NCI-H1436 treated with DMSO at 0.1 percent for 48 hours (cell line): ENCODE measurements at regions not wholly inside any gene's neighbourhood (a gene's known extent, or its start where the extent isn't known, plus 50 kb on each side); places are given as distances from the start of the nearest gene placed in this dataset.

Source experiments
- DNase-seq: peaks from one replicate; lab custom pipeline; 2025; lab: John Stamatoyannopoulos, UW

DNA sequence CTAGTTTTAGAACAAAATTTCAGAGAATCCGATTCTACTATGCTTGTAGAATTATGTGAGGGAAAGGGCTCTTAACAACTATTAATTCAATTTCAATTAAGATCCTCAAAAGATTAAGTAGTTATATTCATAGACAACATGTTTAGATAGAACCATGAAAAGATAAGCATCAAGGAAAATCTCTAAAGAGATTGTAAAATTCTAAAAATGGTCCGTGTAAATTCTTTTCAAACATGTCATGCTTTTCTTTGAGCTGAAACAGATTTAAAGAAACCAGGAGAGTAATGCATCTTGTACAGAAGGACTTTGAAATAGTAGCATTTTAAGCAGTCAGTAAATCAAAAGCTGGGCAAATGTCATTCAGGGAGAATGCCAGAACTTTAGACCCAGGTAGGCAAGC, 1080.6 kb upstream of the B3GALT2 start:
- no peak for DNase-seq

DNA sequence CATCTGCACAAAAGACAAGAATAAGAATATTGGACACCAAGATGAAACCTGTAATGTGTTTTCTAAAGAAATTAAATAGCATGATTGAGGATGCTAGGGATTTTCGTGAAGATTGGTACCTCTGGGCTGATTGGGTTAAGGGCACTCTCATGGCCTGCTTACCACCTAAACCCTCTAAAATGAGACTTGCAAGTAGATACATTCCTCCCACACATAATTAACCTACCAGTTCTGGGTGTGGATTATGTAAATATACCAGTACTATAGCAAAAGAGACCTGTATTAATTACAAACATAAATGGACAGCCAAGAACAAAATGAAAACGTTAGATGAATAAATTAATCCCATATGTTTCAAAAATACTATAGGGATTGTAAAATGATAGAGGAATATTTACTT, 1069.6 kb upstream of the B3GALT2 start:
- no peak for DNase-seq

DNA sequence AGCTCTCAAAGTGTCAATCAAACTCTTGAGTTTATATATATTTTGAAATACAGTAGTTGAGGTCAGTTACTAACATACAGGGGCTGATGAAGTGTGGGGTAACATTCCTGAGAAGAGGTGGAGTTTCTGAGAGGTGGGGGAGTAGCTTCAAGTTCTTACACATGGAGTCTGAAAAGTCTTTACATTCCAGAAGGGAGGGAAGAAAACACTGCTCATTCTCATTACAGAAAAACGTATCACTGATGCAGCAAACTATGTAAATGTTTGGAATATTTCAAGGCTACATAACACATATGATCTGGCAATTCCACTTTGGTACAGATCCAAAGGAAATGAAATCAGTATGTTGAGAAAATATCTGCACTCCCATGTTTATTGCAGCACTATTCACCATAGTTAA, 1065.8 kb upstream of the B3GALT2 start:
- no peak for DNase-seq

DNA sequence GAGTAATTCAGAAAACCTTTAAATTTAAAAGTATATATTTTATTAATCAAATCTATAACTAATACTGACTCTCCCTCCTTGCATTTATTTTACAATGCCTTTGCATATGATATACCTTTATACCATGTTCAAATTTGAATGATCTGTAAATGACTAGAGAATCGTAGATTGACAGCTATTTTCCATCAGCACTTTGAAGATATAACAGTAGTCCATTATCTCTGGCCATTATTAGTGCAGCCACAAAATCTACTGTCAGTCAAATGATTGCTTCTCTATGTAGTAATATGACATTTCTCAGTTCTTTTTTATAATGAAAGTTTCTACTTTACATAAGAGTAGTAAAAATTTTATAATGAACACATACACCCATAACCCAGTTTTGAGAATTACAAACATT, 1054.8 kb upstream of the B3GALT2 start:
- no peak for DNase-seq

GRCh38 chr1:194233069-194233468, 1046.7 kb upstream of the B3GALT2 start:
- DNase-seq: no peak

DNA sequence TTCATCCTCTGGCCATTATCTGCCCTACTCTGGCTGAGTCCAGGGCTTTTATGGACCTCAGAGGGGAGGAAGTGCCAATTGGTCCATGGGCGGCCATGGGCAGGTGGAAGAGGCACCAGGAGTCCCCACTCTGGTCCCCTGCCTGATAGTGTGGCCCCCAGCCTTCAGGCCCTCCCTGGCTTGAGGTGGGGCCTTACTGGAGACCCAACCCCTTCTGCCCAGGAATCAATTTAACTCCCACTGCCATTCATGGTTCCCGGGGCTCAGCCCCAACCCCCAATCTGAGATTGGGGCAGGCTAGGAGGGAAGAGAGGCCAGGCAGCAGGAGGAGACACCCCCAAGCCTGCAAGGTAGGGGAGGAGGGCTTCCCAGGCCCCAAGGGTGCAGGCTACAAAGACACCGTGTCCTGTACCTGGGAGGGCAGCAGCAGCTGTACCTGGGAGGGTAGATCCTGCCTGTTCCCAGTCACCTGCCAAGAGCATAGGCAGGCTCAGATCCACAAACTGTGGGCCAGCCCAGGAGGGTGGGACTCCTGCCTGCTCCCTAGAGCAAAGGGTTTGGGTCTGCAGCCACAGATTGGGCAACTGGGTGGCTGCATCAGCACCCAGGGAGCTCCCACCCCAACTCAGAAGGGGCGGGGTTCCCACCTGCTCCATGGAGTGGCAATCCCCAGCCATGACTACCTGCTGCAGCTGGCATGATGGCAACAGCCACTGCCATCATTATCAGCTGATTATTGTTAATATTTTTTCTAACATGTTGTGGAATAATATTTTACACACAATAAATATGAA, 1044.1 kb upstream of the B3GALT2 start:
- no peak for DNase-seq

DNA sequence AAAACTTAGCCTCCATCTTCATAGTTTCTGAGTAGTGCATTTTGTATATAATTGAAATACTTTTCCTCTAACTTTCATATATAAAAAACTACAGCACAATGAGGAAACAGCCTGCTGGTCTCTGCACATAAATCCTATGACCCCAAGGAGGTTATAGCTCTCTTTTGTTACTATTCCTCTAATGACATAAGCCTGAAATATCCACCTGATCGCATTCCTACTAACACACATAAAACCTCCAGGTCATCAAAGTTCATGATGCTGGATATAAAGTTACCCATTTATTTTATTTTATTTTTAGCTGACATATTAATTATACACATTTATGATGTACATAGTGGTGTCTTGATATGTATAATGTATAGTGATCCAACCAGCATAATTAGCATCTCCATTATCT, 1042.0 kb upstream of the B3GALT2 start:
- DNase-seq: no peak

DNA sequence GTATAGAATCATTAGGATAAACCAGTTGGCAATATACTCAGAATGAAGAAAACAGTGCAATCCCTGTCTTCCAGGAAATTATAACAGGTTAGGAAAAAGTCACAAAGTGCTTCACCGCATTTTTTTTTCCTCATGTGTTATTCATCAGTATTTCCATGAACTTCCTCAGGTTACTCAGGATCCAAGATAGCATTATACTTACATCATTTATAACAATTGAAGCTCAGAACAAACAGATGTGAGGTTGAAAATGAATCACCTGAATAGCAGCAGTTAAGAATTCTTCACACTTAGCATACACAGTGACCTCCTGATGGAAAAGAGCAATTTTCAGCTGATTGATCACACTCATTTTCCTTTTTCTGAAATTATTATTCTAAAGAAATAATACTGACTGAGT, 1040.7 kb upstream of the B3GALT2 start:
- no peak for DNase-seq

DNA sequence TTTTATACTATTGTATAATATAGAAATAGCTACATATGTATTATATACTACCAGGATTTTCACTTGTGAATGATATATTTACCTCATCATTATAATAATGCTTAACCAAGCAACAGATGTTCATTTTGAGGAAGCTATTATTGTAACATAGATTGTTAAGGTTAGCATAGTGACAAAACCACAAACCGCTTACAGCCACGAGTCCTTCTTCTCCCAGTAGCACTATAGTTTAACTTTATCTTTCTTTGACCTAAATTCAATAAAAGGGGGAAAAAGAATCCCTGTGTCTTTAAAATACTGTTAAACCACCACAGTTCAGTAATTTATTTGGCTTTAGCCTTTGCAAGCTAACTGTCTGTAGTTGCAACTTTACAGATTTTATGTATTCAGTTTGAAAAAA, 1039.4 kb upstream of the B3GALT2 start:
- no peak for DNase-seq

GRCh38 chr1:194223596-194223995, 1037.2 kb upstream of the B3GALT2 start:
- no peak for DNase-seq

DNA sequence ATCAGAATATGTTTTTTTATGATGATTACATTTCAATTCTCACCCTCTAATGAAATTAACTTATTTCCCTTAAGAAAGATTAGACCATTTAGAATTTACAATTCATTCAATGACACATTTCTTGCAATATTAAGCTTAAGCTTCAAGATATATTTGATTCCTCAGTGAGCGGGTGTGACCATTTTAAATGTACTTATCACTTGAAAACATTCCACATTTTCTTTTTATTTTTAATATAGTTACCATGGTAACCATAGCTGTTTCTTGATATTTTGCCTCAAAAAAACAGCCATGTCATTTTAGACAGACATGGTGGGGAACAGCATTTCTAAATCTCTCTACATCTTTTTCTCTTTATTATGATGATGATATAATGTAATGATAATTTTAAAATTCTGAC, 1029.0 kb upstream of the B3GALT2 start:
- DNase-seq: no peak

GRCh38 chr1:194214735-194215134, 1028.3 kb upstream of the B3GALT2 start:
- no peak for DNase-seq

GRCh38 chr1:194209920-194210319, 1023.5 kb upstream of the B3GALT2 start:
- DNase-seq: no peak

DNA sequence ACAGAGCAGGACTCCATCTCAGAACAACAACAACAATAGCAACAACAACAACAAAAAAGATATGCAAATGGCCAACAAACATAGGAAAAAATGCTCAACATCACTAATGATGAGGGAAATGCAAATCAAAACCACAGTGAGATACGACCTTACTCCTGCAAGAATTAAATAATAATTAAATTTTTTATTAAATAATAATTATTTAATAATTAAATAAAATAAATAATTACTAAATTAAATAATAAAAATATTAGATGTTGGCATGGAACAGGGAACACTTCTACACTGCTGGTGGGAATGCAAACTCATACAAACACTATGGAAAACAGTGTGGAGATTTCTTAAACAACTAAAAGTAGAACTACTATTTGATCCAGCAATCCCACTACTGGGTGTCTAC, 1022.3 kb upstream of the B3GALT2 start:
- DNase-seq: no peak

GRCh38 chr1:194196562-194196961, 1010.1 kb upstream of the B3GALT2 start:
- DNase-seq: no peak

DNA sequence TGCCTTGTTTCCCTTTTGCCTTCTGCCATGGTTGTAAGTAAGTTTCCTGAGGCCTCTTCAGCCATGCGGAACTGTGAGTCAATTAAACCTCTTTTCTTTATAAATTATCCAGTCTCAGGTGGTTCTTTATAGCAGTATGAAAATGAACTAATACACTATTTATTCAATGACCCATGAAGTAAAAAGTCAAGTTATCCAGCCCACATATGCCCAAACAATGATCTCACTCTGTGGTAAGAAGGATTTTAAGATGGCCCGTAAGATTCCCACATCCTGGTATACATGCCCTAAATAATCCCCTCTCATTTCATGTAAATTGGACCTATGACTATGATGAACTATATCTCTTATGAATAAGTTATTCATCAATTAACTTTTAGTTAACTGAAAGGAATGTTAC, 1008.3 kb upstream of the B3GALT2 start:
- no peak for DNase-seq

- no peak for DNase-seq
Observed at GRCh38 chr1:194184974-194185373, 998.6 kb upstream of the B3GALT2 start.

DNA sequence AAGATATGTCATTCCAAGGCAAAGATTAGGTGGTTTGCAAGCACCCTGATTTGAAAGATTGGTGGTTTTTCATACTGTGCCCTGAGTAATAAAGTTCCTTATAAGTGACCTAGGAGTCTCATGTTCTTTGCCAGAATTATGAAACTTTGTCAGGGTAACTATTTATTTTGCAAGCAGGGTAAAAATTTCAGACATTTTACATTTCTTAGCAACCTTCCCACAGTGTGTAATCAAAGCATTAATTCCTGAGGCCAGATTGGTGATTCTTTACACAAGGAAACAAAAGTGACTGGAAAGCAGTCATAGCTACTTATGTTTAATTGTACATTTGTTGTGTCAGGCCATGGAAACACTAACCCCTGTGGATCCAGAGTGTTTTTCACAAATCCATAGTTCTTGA, 998.0 kb upstream of the B3GALT2 start:
- no peak for DNase-seq

- no peak for DNase-seq
Observed at GRCh38 chr1:194181845-194182244, 995.4 kb upstream of the B3GALT2 start.

DNA sequence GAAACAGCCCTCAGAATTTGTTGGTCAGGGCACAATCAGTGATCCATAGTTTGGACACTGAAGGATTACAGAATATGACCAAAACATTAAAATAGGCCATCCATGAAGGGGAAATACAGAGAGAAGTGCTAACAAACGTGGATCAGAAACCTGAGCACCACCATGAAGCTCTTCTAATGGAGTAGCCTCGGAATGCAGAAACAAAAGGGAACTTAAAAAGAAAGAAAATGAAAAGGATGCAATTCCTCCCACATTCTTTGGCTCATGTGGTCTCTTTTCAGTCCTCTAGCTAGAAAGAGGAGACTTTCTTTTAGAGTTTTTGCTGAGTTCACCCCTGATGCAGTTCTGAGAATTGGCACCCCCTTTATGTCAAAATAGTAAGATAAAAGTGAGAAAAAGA, 989.8 kb upstream of the B3GALT2 start:
- DNase-seq: no peak

DNA sequence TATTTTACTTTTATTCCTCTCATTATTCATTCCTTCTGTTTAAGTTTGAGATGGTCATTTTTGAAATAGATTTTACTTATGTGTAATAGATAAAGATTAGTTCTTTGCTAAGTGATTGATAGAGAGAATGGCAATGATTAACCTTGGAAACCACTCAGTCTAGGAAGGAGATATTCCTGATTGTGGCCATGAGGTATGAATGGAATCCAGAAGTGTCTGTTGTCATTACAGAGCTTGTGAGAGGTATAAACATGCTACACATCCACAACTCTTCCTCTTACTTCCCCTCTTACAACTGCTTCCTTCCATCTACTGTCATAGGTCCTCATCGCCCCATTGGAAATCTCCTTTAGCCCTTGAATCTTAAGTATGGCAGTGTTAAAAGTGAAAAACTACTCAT, 988.8 kb upstream of the B3GALT2 start:
- DNase-seq: no peak

GRCh38 chr1:194174528-194174927, 988.1 kb upstream of the B3GALT2 start:
- DNase-seq: no peak

- DNase-seq: no peak
Observed at GRCh38 chr1:194171596-194171995, 985.2 kb upstream of the B3GALT2 start.

DNA sequence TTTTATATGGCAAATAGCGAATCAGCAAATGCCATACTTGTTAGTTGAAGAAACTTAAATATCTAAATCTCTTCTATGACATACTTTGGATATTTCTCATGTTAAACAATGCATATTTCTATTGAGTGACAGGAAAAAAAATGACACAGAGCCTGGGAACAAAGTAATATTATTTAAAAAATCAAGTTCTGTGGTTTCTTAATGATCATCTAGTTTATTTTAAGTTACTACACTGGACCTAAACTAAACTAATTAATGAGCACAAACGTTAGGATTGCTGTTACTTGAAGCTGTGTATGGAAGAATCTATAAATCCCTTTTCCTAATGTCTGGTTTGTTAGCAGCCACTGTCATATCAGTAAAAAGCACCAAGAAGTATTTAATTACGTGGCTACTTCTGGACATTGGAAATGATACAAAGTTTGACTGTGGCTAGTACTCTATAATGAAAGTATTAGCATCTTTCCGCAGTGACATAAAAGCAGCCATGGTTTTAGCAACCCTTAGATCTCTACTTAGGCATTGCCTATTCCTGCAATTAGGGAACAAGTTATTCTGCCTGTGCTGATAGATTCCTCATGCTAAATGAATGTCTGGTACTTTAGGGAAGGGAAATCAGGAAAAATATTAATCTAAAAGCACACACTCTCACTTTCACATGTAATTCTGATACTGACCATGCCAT, 981.7 kb upstream of the B3GALT2 start:
- no peak for DNase-seq
